Activated CD4-positive, alpha-beta T cell treated with anti-CD3 and anti-CD28 coated beads for 24 hours (primary cell): ENCODE measurements at regions not wholly inside any gene's neighbourhood (a gene's known extent, or its start where the extent isn't known, plus 50 kb on each side); places are given as distances from the start of the nearest gene placed in this dataset.
"Not testable (repeated sequence)": the region's sequence is repeated elsewhere in the genome, so short reads cannot be mapped to it uniquely, and the experiment has no call there.

Experiments
- DNase-seq, 2 donors: peaks; one replicate each; pipeline ENCODE4 v3.0.0-alpha.2; 2020; ENCODE audit warnings: low read depth in 2 of 2

DNA sequence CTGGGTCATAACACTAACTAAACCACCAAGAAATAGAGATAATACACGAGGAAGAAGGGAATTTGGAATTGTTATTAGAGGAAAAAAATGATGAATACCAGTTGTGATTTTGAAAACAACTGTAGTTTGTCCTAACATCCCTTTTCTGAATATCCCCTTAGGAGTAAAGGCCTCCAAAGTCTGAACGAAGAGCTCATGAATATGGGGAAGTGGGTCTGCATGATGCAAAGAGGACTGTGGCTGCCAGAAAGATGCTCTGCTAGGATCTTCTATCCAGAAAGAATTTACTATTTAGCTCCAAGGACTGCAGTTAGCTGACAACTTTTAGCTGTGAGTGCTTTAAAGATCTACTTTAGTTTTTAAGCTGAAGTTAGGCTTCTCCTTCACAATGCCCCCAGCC lies 308.8 kb upstream of the HS3ST5 start:
- no peak for DNase-seq

DNA sequence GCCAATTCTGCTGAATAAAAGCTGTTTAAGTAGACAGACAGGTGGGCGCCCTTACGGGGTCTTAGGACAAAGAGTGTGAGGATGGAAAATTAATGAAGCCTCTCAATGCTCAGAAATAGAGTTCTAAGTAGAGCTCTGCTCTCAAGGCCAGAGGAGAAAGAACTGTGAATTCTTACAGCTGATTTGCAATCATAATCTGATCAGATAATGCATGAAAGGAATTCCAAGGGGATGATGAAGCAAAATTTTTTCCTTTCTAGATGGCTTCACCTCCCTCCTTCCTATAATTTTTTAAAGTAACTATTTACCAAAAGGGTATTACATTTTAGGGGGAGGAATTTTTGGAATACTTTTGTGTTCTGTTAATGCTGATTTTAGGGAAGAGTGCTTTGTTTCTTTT lies 308.1 kb upstream of the HS3ST5 start:
- DNase-seq = no peak

DNA sequence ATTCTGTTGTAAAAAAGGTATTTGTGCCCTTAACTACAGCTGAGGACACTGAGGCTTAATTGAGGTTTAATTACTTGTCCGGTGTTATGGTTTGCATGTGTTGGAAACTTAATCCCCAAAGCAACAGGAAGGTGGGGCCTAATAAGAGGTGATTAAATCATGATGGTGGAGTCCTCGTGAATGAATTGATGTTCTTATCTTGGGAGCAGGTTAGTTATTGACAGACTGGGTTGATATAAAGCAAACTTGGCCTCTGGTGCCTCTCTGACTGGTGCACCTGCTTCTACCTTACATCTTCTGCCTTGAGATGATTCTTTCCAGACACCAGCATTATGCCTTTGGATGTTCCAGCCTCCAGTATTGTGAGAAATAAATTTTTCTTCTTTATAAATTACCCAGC lies 306.5 kb upstream of the HS3ST5 start:
- no peak for DNase-seq

DNA sequence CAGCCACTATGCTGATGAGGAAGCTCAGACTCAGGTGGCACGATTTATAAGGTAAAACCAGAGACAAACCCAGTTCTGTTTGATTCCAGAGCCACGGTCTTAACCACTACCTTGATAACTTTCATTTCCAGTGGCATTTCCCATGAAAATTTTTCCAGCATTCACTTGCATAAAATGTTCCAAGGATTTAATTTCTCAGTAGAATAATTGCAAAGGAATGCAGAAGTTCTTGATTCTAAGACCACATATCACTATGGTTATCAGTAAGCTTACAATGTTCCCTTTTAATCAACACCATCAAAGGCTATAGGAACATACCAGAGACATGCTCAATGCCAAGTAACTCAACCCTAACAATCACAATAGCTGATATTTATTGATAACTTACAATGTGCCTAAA lies 306.0 kb upstream of the HS3ST5 start:
- DNase-seq = no peak

DNA sequence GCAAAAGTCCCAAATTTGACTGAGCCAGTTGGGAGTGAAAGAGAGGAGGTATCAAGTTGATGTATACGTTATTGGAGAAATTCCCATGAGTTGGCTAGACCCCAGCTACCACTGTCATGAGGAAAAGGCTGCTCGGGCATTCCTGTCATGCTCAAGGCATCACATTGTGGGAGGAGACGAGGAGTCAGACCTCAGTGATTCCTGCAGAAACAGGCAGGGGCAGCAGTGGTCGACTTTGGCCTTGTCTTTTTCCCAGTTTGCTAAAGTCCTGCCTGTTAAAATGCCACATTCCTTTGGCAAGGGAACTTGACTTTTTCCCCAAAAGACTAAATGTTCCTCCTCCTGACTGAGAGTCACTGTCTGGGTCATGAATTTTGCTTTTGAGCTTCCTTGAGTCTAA lies 295.5 kb upstream of the HS3ST5 start:
- DNase-seq = no peak

DNA sequence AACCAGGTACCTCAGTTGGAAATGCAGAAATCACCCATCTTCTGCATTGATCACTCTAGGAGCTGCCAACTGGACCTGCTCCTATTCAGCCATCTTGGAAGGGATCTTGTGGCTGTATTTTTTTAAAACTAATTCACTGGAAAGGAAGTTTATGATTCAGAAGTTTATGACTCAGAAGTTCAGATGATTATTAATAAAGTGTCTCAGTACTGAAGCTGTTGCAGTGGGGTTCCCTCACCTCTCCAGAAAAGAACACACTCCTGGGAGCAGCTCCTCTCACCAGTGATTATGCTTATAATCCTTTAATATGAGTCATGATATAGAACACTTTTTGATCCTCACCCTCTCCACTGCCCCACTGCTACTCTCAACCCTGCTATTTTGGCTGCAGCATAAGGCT lies 291.2 kb upstream of the HS3ST5 start:
- no peak for DNase-seq

DNA sequence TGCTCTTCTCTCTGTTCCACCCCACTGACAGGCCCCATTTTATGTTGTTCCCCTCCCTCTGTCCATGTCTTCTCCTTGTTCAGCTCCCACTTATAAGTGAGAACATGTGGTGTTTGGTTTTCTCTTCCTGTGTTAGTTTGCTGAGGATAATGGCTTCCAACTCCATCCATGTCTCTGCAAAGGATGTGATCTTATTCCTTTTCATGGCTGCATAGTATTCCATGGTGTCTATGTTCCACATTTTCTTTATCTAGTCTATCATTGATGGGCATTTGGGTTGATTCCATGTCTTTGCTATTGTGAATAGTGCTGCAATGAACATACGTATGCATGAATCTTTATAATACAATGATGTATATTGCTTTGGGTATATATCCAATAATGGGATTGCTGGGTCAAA lies 283.4 kb upstream of the HS3ST5 start:
- not testable (repeated sequence) for DNase-seq

DNA sequence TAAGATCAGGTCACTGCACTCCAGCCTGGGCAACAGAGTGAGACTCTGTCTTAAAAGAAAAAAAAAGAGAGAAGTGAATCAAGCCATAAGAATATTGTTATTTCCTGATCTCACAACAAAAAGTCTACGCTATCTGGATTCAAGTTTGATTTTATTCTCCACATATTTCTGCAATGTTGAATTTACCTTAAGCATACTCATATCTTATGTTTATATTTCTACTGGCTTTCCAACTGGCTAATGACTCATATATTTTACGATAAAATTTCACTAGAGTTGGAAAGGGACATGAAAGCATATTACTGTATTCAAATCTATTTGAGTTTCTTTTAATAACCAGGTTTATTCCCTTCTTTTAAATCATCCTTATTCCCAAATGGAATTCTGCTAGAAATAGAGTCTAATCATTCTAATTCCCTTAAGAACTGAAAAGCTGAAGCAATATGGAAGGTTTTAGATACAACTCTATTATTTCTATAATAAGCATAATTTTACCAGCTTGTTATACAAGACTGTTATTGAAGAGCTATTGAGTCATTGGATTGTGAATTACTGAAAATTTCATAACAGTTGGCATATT lies 276.9 kb upstream of the HS3ST5 start:
- no peak for DNase-seq

DNA sequence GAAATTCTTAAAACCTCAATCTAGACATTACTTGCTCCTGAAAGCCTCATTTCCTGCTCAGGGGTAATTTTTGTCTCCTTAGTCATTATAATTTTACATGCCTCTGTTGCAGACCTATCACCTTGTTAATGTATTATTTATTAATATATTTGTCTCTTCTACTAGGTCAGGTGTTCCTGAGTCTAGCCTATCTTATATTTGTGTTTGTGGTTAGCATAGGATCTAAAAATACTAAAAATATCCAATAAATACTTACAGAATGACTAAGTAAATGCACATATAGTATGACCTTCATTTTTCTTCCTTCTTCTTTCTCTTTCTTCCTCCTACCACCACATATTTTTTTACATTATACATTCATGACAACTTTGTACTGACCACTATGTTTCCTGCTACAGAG lies 268.9 kb upstream of the HS3ST5 start:
- DNase-seq = no peak

DNA sequence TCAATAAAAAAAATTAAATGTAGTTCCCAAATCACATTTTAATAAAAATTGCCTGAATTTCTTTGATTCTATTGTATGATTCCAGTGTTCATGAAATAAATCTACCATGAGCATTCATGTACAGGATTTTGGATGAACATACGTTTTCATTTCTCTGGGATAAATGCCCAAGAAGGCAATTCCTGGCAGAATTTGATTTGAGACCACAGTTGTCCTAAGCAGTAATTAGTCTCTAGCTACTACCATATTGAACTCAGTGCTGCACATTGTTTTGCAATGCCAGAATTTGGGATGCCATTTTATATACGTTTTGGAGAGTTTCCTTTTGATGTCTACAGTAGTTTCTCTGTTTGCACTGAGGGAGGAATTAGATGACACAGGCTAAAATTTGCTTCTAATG lies 265.3 kb upstream of the HS3ST5 start:
- no peak for DNase-seq

DNA sequence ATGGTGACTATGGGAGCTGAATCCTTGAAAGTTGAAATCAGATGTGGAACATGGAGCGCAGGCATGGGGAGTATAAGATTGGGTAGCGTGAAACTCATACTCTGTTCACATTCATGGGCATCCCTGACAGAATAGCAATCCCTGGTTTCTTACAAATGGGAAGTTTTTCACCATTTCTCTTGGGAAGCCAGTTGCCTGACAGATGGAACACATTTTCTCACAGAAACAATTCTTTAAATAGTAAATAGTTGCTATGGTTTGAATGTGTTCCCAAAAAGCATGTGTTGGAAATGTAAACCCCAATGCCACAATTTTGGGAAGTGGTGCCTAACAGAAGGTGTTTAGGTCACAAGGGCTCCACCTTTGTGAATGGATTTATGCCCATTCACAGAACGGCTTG lies 262.8 kb upstream of the HS3ST5 start:
- DNase-seq = no peak

DNA sequence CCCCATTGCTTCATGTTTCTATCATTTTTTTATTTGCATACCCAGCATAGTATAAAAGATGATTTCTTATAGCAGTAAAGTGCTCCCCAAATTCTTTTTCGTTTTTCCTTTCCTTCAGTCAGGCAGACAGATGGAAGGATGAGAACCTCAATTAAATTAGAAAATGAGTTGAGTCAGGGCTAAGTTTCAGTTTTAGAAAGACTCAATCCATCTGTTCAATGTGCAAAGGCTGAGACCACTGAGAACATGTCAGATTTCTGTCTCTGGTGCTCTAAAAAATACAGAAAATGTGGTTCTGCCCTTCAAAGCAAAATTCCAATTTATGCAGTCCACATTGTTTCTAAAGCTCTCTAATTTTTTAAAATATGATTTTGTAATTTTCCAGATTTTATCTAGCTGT lies 257.6 kb upstream of the HS3ST5 start:
- DNase-seq = no peak

DNA sequence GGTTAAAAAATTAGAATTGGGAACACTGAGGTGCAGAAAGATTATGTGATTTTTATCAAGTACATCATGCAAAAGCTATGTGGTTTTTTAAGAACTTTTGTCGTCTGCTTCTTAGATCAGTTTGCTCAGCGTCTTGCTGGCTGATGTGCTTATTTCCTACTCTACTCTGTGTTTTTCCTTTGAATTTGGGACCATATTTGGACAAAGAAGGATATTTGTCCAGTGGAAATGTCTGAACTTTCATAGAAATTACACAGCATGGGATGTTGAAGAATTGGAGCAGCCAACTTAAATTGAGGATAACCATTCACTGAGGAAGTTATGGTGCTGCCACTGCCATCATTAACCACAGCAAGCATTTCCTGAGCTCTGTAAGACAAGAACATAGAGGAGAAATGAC lies 252.8 kb upstream of the HS3ST5 start:
- no peak for DNase-seq

DNA sequence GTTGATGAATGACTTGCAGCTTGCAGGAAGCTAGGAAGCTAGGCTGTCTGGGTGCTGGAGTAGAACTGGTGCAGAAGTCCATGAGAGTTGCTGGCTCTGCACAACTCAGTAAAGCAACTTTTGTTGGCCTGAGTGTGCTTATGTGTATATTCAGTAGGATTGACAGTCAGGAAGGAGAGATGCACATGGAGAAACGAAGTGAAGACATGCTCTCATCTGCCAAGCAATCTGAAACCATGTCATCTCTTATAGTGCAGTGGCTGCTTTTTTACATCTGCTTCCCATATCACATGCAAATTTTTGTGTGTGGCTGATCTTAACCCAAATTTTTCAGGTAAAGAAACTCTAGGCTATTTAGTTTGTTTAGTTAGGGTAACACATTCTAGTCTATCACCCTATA lies 252.4 kb upstream of the HS3ST5 start:
- DNase-seq = no peak

DNA sequence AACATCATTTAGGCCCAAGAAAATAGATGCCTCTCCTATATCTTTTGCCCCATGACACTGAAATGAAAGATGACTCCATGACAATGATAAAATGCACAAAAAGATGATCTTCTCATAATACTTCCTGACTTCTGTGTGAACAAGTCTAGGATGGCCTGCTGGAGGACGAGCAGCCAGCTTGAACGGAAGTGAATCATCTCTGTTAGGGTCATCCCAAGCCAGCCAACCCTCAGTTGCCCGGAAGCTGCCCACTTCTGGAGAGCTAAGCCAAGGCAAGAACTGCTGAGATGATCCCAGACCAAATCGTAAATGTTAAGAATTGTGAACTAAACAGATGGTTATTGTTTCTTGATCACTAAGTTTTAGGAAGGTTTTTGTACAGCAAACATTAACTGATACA lies 249.7 kb upstream of the HS3ST5 start:
- DNase-seq = no peak

DNA sequence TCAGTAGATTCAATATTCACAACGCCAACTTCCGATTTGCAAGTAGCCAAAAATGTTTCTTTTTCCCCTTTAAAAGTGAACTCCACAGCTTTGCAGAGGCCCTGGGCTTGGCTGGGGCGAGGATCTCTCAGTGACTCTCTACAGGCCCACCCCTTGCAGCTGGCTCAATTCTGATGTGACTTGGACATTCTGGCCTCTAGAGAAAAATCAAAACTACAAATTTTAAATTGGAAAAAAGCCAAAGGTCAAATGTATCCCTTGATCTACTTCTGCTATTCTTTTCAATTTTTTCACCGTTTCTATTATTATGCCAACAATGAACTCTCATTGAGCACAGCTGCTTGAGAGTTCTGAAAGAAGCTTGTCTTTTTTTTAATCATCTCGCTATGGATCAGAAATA lies 245.9 kb upstream of the HS3ST5 start:
- DNase-seq = no peak

DNA sequence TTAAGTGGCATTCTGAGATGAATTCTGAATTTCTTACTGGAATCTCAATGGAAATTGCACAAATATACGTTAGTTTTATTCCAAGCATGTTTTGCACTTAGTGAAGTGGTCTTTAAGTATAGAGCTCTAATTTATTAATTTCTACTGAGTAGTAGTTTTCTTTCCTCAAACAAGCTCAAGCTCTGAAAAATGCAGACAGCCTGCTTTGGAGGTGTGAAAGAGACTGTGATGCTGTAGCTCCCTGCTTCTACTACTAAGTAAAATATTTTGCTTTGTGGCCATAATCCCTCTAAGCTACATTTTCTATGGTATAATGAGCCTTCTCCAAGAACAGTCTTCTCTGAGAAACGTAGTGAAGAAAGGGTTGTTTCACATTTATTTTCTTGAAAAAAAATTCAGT lies 243.5 kb upstream of the HS3ST5 start:
- DNase-seq = no peak

DNA sequence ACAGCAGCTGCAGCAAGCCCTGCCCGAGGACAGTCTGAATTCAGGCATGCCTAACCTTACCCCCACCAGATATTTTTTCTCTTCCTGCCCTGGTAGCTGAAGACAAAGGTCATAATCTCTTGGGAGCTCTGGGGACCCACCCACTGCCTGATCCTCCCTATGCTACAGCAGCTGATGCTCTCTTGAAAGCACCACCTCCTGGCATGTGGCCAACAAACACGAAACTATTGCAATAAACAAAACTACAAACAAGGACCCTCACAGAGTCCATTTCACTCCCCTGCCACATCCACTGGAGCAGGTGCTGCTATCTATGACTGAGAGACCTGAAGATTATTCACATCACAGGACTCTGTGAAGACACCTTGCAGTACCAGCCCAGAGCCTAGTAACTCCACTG lies 238.5 kb upstream of the HS3ST5 start:
- DNase-seq = no peak

DNA sequence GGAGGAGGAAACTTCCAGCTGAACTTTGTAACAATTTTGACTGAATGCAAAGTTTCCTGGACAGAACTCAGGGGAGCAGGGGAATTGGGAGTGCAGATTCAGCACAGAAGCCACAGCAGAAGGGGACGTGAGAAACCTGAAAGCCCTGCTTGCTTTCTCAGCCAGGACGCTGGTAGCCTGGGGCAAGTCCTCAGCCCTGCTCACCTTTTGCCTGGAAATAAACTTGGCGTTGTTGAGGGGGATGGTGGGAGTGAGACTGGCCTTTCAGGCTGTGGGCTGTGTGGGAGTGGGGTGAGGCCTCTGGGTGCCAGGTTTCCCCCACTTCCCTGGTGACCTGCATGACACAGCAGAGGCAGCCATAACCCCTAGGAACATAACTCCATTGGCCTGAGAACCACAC lies 238.1 kb upstream of the HS3ST5 start:
- no peak for DNase-seq

DNA sequence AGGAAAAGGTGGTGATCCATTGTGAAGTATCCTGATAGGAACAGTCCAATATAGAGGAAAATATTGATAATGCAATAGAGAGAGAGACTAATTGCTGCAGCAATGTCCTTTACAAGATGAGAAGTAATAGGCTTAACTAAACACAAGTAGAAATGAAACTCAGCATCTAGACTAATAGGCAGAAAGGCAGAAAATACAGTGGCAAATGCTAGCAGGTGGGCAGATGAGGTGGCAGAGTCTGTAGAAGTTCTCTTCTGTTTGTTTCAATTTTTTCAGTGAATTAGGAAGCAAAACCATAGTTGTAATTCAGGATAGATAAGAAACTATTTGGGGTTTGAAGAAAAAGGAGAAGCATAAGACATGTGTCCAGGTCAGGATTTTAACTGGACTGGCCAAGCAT lies 236.7 kb upstream of the HS3ST5 start:
- no peak for DNase-seq

DNA sequence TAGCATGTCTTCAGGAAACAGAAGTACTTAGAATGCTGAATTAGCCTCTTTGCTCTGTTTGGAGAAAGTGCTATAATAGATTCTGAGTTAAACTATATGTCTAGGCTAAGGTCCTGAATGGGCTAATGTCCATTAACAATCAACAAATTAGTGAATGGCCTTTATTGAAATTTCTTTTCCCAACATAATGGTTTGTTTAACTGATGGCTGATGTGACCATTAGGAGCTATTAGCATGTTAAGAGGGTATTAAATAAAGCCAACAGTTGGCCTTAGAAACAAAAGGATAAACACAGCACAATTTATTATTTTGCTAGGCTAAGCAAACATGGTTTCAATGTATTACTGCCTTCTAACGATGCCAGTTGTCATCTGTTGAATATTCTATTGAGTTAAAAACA lies 234.3 kb upstream of the HS3ST5 start:
- DNase-seq = no peak

DNA sequence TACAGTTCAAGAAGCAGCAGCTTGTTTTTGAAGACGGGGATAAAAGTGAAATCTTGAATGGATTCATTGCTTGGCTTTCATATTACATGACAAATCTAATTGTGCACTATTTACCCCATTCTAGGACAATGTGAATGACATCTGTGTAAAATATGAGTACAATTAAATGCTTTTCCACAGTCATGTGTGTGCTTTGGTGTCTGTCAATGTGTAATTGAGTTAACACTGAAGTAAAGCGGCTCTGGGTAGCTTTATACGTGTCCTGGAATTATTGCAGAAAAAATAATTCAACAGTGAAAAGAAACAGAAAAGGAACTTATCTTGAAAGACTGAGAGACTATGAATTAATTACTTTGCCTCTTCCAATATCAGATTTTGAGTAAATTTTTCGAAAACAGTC lies 233.5 kb upstream of the HS3ST5 start:
- DNase-seq = no peak

DNA sequence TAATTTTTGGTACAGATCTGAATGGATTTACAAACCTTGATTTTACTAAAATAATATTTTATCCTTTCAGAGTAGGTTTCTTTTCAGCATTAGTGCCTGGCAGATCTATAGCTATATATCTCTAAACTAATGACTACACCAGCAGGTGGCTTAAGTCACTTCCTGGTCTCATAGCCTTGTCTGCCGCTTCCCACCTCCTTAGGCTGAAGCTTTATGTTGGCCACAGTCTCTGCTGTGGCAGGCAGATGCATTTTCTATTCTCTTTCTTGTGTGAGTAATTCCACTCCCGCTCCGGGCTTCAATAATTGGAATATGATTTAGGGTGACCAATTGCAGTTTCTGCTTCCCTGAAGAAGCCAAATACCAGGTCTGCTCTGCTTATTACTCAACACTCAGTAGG lies 226.8 kb upstream of the HS3ST5 start:
- DNase-seq = no peak

DNA sequence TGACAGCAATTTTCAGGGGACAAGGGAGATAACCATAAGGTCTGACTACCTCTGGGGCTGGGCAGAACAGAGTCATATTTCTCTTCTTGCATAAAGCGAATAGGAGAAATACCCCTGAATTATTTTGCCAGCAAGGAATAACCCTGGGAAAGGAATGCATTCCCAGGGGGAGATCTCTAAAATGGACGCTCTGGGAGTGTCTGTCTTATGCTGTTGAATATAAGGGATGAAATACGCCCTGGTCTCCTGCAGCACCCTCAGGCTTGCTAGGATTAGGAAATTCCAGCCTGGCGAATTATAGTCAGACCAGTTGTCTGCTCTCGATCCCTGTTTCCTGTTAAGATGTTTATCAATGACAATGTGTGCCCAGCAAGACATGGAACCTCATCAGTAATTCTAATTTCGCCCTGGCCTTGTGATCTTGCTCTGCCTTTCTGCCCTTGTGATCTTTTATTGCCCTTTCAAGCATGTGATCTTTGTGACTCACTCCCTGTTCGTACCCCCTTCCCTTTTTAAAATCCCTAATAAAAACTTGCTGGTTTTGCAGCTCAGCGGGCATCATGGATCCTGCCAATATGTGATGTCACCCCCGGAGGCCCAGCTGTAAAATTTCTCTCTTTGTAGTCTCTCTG lies 221.6 kb upstream of the HS3ST5 start:
- DNase-seq = no peak
